Hematopoietic multipotent progenitor cell treated with erythropoietin and hydrocortisone succinate and interleukin-3 and kit ligand, for 15 days (in vitro differentiated cells): ENCODE measurements at regions not wholly inside any gene's neighbourhood (a gene's known extent, or its start where the extent isn't known, plus 50 kb on each side); places are given as distances from the start of the nearest gene placed in this dataset.
"Not testable (repeated sequence)": the region's sequence is repeated elsewhere in the genome, so short reads cannot be mapped to it uniquely, and the experiment has no call there.

Source experiments
- DNase-seq: peaks from one replicate; pipeline ENCODE4 v3.0.0-alpha.2; 2015; ENCODE audit warnings: low spot score

DNA sequence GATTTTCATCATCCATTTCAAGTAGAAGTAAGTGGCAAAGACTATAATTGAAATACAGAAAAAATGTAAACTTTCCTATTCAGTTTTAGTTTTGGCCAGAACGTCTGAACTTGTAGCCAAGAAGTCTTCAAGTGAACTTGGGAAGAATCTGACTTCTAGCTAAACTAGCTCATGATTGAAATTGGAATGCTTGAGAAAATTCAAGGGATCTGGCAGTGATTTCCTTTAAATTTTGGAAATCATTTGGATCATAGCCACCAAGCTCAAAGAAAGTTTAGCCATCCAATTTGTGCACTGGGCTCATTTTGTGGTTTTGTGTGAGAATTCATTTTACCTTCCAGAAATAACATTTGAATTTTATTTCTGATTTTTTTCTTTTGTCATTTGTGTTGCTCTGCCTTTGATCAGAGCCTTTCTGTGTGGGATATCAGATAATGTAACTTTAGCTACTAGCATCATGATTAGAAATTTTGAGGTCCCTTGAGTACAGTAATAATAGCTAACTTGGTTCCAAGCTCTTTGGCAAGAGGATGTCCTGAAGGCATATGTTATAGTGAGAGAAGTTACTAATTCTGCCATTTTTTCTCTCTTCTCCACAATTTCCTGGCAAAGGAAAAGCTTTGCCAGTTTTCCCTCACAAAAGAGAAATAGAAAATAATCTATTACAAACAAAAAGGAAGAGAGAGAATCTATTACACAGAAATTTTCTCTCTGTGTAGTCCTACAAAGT is 2123.7 kb upstream of the RAG2 start:
- no peak for DNase-seq

DNA sequence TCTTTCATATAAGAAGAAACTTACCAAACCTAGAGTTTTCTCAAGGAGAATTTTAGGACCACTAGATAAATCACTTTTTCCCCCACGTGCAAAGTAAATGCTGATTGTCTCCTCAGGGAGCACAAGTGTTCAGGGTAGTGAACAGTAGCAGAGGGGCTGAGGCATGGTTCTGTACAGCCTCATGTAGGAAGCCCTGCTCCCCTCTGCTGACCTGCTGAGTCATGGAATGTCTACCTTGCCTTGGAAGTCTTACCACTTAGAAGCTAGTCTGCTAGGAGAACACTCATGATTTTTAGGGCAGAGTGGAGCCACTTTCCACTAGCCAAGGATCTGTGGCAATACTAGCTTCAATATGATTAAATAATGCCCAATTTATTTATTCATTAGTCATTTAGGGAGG is 2120.6 kb upstream of the RAG2 start:
- DNase-seq: no peak

DNA sequence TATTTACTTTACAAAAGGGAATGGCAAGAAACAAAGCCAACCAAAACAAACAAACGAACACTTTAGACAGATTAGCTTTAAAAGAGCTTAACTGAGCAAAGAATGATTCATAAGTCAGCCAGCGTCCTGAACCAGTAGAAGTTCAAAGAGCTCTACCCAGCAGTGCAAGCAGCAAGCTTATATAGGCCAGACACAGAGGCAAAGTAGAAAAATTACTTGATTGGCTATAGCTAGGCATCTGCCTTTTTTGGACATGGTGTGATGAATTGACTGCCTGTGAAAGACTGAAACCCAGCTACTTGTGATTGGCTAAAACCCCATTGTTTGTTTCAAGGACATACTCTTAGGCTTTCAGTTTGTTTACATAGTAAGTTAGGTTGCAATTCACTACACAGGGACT is 2120.0 kb upstream of the RAG2 start:
- DNase-seq: no peak

DNA sequence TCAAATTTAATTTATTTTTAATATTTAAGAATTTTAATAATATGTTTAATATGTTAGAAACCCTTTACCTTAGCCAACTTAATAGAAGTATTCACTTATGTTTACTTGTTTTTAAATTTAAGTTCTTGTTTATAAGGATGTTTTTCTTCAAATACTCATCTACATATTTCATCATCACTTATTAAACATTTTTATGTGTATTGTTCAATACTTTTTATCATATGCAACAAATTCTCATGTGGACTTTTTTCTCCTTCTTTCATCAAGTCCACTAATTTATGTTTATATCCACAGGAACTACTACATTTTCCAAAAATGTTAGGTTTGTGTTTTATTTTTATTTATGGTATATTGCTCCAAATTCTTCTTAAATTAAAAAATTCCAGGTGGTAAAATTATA is 2113.1 kb upstream of the RAG2 start:
- no peak for DNase-seq

DNA sequence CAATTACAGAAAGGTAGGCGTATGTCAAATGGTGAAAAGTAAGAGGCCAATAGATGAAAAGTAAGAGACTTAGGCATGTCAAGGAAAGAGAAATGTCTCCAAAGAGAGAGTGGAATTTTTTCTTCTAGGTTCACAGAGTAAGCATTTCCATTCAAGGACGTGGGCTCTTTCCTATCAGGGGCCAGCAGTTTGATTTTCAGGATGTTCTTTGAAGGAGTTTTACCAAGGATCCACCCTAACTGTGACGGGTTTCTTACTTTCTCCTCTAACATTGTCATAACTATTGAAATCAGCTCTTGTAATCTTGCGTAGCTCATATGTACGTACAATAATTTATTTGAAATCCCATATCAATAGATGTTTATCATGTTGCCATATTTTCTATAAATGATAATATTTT is 2112.2 kb upstream of the RAG2 start:
- no peak for DNase-seq

DNA sequence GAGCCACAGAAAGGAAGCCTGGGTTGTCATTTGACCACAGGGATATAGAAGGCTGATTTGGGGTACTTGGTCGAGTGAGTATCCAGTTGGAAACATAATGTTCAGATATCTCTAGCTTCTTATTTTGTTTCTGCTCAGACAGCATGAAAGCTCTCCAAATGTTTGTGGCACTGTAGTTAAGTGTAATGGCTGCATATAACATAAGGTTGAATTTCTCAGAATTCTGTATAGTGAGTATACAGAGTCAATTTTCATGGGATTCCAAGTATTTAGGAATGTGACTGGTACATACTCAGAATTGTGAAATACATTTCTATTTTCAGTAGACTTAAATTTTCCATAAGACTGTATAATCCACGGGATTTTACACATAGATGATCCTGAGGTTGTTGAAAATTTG is 2102.1 kb upstream of the RAG2 start:
- DNase-seq: no peak

DNA sequence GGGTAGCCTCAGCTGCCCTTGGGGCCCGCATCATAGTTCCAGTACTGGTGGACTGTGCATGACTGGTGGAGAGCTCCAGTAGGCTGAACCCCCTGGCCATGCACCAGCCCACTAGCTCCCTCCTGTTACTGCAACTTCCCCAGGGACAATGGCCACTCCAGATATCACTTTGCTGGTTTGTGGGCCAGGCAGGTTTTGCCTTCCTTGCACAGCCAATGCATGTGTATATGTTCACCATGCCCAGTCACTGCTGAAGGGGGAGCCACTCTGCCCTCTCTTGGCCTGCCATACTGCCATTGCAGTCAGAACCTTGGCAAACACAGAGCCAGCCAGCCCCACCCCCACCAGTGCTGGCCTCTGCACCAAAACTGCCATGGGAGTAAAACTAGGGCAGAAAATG is 2095.3 kb upstream of the RAG2 start:
- DNase-seq: no peak

DNA sequence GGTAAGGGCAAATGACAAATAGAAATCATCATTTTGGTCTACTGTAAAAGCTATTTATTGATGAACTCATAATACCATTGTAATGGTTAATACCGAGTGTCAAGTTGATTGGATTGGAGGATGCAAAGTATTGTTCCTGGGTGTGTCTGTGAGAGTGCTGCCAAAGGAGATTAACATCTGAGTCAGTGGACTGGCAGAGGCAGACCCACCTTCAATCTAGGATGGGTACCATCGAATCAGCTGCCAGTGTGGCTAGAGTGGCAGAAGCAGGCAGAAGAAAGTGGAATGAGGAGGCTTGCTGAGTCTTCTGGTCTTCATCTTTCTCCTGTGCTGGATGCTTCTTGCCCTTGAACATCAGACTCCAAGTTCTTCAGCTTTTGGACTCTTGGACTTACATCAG is 2092.2 kb upstream of the RAG2 start:
- not testable (repeated sequence) for DNase-seq

DNA sequence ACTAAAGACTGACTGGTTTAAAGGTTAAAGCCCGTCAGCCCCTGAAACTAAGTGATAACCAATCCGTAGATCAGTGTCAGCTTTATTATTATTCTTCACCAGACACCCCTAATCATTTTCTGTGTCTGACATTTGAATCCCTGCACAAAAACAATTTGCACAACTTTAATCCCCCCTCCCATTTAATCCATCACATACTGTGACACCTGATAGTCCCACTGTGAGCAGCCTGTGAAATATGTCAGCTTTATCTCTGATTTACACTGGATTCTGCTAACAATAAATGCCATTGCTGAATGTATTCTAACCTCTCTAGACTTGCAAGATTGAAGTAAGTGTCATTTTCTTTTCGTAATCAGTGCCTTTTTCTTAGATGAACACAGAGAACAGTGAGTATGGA is 2089.0 kb upstream of the RAG2 start:
- no peak for DNase-seq

DNA sequence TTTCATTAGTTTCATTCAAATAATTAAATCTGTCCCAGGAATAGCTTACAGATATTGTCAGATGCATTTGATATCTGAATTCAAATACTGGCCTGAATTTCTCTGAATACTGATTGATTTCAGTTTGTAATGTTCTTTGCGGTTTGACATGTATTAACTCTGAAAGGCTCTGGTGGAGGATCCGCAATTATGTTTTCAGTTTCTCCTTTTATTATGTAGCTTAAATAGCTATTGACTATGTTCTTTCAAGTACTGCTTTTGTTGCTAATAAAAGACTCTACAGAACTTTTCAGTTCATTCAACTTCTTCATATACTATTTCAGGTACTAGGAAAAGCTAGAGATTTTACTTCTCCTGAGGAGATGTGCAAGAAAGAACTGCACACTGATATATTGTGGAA is 2085.4 kb upstream of the RAG2 start:
- DNase-seq: no peak

DNA sequence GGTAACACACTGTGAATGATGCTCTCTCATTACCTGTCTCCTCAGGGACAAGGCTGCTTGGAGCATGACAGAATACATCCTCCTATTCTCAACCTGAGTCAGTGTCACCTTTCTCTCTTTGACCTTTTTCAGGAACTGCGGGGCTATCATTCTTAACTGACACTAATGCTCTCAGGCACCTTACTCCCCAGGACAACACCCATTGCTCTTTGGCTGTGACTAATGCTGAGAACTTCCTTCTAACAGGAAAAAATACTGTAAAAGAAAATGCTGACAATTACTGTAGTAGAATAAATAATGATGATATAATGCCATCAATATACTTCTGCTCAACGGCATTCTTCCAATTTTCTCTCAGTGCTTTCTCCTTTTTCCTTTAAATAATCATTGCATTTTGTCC is 2082.7 kb upstream of the RAG2 start:
- no peak for DNase-seq

DNA sequence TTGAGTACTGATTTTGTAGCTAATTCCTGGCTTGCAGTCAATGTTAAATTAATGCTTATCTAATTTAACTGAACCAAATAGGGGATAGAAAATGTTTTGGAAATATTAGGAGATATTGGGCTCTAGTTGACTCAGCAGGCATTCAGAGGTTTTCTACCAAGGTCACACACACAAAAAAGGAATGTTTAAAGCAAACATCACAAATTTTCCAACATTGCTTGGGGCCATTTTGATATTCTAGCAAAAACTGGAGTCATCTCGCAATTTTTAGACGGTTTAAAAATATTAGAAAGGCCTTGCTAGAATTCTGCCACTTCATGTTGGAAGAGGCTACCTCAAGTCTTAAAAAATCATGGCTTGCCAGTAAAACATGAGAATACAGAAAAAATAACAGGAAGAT is 2082.1 kb upstream of the RAG2 start:
- no peak for DNase-seq

DNA sequence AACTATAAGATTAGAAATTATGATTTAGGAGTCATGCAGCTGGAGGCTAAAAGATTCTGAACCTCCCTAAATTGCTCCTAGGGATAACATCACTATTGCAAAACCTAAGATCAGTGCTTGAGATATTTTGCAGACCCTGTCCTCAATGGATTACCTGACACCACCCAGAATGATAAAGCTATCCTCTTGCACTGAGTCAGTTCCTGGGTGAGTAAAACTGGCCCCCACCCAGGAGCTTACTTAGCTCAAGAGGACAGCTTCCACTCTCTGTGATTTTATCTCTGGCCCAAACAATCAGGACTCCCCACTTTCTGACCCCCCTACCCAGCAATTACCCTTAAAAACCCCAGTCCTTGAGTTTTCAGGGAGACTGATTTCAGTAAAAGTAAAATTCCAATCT is 2074.4 kb upstream of the RAG2 start:
- no peak for DNase-seq

DNA sequence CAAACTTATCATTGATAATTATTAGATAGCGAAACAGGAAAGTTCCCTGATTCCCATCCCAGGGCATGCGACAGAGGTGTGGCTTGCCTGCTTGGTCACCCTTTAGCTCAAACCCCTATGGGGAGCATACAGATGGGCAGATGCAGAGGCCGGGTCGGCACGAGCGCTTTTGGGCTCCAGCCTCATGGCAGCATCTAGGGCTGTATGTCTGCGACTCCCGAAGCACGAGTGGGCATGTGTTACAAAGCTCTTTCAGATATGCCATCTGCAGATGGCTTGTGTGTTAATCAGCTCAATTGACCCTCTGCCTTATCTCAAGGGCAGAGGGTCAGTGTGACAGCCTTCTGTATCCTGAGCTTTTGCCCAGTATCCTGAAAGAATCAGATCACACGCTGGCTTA is 2069.3 kb upstream of the RAG2 start:
- no peak for DNase-seq

DNA sequence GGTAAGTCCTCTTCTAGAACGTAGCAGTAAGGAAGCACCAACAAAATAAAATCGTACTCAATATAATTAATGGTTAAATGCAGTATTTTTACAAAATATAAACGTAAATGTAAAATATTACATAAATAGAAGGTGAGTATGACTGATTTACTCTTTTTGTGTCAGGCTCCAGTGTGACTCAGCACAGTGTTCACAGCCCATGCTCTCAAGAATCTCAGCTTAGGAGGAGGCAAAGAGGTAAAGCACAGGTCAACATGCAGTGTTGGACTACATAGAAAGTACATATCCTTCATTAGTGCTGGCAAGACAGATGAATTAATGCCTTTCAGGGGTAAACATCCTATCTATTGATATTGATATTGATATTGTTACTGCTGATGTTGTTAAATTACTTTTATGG is 2050.6 kb upstream of the RAG2 start:
- DNase-seq: no peak

DNA sequence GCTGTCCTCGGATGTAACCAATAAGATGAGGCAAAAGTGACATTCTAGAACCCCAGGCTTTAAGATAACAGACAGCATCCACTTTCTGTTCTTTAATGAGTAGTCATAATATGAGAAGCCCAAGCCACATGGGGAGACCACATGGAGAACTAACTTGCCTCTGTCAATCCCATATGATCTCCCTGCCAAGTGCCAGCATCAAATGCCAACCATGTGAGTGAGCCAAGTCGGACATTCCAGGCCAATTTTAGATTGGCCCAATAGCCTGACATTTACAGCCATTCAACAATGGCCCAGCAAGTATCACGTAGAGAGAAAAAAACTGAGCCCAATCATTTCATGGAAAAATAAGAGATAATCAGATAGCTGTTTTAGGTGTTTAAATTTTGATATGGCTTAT is 2048.3 kb upstream of the RAG2 start:
- DNase-seq: no peak

DNA sequence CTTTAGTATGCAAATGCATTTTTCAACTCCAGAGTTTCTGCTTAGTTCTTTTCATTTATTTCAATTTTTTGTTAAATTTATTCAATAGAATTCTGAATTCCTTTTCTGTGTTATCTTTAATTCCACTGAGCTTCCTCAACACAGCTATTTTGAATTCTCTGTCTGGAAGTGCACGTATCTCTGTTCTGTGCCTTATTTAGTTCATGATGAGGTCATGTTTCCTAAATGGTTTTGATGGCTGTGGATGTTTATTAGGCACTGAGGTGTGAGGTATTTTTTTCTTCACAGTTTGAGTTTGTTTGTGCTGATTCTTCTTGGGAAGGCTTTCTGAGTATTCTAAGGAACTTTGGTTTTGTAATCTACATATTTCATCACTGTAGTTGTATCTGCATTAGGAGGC is 2042.8 kb upstream of the RAG2 start:
- no peak for DNase-seq

DNA sequence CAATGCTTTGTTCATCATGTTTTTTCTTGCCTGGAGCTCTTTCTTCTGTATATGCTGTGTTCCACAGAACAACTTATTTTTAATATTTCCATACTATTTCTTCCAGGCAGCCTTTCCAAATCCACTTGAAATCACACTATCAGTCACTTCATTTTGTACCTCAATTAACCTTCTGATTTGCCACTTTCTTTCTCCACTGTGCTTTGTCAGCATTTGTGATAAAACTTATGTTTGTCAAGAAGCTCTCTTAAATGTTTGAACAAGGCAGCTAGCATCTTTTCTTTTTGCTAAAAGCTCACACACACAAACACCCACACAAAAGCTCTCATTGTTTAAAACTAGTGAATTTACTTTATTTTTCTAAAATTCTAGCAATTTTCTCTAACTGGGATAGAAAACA is 2014.7 kb upstream of the RAG2 start:
- no peak for DNase-seq

DNA sequence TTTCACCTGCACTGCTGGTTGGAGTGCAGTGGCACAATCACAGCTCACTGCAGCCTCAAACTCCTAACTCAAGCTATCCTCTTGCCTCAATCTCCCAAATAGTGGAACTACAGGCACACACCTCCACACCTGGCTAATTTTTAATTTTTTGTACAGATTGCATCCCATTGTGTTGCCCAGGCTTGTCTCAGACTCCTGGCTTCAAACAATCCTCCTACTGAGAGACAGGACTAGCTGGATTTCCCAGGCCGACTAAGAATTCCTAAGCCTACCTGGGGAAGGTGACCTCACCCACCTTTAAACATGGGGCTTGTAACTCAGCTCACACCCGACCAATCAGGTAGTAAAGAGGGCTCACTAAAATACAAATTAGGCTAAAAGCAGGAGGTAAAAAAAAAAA is 2003.3 kb upstream of the RAG2 start:
- not testable (repeated sequence) for DNase-seq

DNA sequence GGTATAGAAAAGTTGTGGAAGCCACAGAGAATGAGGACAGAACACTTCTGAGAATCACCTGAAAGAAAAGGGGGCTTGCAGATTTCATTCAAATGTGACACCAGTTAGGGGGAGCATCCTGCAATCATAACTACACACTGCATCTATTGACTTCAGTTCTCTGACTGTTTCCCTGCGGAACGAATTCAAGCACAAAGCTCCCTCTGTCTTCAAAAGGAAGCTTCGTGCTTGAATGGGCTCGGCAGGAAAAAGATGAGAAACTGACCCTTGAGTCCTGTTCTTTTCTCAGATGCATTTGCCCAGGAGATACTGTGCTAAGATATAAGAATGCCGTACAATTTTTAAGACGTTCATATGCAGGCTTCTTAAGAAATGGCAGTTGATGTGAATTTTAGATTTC is 2000.4 kb upstream of the RAG2 start:
- no peak for DNase-seq

DNA sequence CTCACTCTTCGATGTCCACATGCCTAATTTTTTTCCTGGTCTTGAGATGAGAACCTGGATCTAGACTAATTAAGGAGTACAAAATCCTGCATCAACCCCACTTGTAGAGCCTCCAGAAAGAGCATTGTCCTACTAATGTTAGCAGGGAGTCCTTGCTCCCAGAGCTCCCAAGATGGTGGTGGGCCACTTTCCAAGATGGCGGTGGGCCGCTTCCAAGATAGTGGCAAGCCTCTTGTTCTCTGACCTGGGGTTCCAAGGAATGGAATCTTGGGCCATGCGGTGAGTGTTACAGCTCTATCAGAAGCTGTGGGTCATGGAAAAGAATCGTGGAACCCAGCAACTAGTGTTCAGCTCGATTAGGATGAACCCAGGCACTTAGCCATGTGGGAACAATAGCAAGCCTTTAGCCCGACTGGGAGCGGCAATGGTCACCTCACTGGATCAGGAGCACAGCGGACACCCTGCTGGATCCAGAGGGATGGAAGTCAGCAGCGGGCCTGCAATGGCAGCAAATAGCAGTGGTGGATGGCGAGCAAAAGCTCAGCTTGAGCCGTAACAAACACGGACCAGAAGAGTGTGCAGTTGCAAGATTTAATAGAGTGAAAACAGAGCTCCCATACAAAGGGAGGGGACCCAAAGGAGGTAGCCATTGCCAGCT is 1997.5 kb upstream of the RAG2 start:
- DNase-seq: not testable (repeated sequence)

DNA sequence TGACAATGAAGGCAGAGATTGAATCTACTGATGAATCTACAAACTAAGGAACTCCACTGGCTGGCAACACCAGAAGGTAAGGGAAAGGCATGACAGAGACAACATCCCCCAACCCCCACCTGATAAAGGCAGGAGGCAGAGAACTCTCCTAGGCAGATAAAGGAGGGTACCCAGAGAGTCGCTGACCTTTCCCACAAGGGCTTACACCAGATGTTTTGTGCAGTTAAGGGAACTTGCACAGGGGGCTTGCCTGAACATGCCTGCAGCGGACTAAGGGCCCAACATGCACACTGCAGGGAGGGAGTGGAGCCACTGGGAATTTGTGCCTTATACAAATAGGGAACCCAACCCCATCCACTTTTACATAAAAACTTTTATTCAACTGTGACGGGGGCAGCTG is 1996.9 kb upstream of the RAG2 start:
- DNase-seq: no peak

DNA sequence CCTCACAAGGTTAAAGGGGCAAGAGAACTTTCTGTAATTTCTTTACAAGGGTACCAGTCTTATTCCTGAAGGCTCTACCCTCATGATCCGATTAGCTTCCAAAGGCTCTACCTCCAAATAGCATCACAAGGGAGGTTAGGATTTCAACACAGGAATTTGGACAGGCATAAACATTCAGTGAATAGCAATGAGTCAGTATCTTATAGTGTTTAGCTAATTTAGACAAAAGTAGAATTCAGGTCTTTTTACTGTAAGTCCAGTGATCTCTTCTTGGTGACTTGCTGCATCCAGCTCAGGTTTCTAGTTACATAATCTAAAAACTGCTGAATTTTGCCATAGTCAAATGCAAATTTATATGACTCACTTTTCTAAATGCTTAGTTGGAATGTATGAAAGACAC is 1995.6 kb upstream of the RAG2 start:
- DNase-seq: no peak

DNA sequence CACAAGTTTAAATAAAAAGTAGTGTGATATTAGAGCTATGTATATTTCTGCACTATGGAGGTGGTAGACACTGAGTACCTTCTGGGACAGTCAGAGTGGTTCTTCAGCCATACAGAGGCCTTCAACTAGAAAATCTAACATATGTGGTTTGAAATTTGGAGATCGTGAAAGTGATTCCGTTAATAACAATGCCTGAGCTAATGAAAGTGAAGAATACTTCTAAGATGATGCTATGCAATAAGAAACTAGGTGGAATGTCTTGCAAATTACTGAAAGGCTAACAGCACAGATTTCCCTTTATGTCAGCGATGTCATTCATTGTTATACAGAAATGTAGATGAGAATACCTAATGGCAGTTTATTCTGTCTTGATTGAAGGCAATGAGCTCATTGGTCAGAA is 1984.7 kb upstream of the RAG2 start:
- no peak for DNase-seq
